SK-N-SH (cell line): ENCODE measurements at regions not wholly inside any gene's neighbourhood (a gene's known extent, or its start where the extent isn't known, plus 50 kb on each side); places are given as distances from the start of the nearest gene placed in this dataset.

Experiments
- CTCF ChIA-PET: fragments of 300-600, 350-600 bp; formaldehyde crosslinking; extraction: SDS; loops from one replicate; lab custom pipeline; 2021; lab: Yijun Ruan, JAX
- POLR2A ChIA-PET: fragments of 350-600 bp; sonication (Branson Sonifier 250); formaldehyde crosslinking; extraction: SDS; loops from one replicate; lab custom pipeline; 2020; ENCODE audit warnings: antibody characterized with exemption, inconsistent platforms; lab: Yijun Ruan, JAX
- DNase-seq: peaks from one replicate; pipeline ENCODE4 v3.0.0; 2012
- H2AFZ ChIP-seq: fragments of 200-600 bp; sonication (generic); 2 replicates; pipeline ENCODE4 v1.8.1; 2016; ENCODE audit warnings: antibody characterized with exemption, mild to moderate bottlenecking, low read depth
- H3F3A ChIP-seq: fragments of 200-600 bp; sonication (generic); replicated peaks from 2 replicates; pipeline ENCODE3; 2016; ENCODE audit warnings: antibody characterized with exemption, mild to moderate bottlenecking; ENCODE audit not compliant: insufficient read depth
- H3K27ac ChIP-seq, 2 experiments: fragments of 200-500 bp in 1 of 2; fragments of 200-600 bp in 1 of 2; sonication (Bioruptor generic) in 1 of 2; sonication (generic), shearing (Covaris generic) in 1 of 2; 2 replicates each; pipeline versions ENCODE4 v1.5.1 to v1.6.1; 2014 to 2016; ENCODE audit warnings: low read depth in 2 of 2, inconsistent platforms in 1 of 2, low read length in 1 of 2, mild to moderate bottlenecking in 1 of 2, mixed read lengths in 1 of 2
- H3K27me3 ChIP-seq: fragments of 200-600 bp; sonication (generic), shearing (Covaris generic); 2 replicates; pipeline ENCODE4 v1.6.1; 2016; ENCODE audit warnings: mixed run types; ENCODE audit not compliant: insufficient read depth
- H3K36me3 ChIP-seq, 2 experiments: fragments of 200-500 bp in 1 of 2; fragments of 200-600 bp in 1 of 2; sonication (Bioruptor generic) in 1 of 2; sonication (generic) in 1 of 2; replicated peaks in 1 of 2; 2 replicates each; pipeline versions ENCODE3 to v1.5.1; 2014 to 2016; ENCODE audit warnings: low read length in 1 of 2, mild to moderate bottlenecking in 1 of 2; ENCODE audit not compliant: insufficient read depth in 2 of 2, control insufficient read depth in 1 of 2
- H3K4me1 ChIP-seq, 2 experiments: fragments of 200-500 bp in 1 of 2; fragments of 200-600 bp in 1 of 2; sonication (Bioruptor generic) in 1 of 2; sonication (generic), shearing (Covaris generic) in 1 of 2; 2 replicates each; pipeline versions ENCODE4 v1.5.1 to v1.6.1; 2014 to 2016; ENCODE audit warnings: low read depth in 1 of 2, low read length in 1 of 2, mixed run types in 1 of 2; ENCODE audit not compliant: insufficient read depth in 2 of 2, control insufficient read depth in 1 of 2
- H3K4me2 ChIP-seq: fragments of 200-600 bp; sonication (generic), shearing (Covaris generic); 2 replicates; pipeline ENCODE4 v1.6.1; 2017; ENCODE audit warnings: mixed run types
- H3K4me3 ChIP-seq, 2 experiments: fragments of 200-500 bp in 1 of 2; fragments of 200-600 bp in 1 of 2; sonication (Bioruptor generic) in 1 of 2; sonication (generic), shearing (Covaris generic) in 1 of 2; 2 replicates each; pipeline versions ENCODE4 v1.5.1 to v1.8.1; 2014 to 2016; ENCODE audit warnings: low read depth in 2 of 2, inconsistent platforms in 1 of 2, low read length in 1 of 2, mild to moderate bottlenecking in 1 of 2, mixed read lengths in 1 of 2, moderate library complexity in 1 of 2
- H3K79me2 ChIP-seq: fragments of 200-600 bp; sonication (generic); 2 replicates; pipeline ENCODE4 v1.8.1; 2017; ENCODE audit warnings: mild to moderate bottlenecking; ENCODE audit not compliant: insufficient read depth
- H3K9ac ChIP-seq: fragments of 200-600 bp; sonication (generic); 2 replicates; pipeline ENCODE4 v1.6.1; 2017; ENCODE audit warnings: mixed run types
- H3K9me2 ChIP-seq: fragments of 200-600 bp; sonication (generic); 2 replicates; pipeline ENCODE4 v1.6.1; 2017; ENCODE audit warnings: mixed run types
- H3K9me3 ChIP-seq: fragments of 200-600 bp; sonication (generic); 2 replicates; pipeline ENCODE4 v1.6.1; 2017; ENCODE audit warnings: mixed run types, mild to moderate bottlenecking, moderate library complexity
- H4K20me1 ChIP-seq: fragments of 200-600 bp; sonication (generic); 2 replicates; pipeline ENCODE4 v1.6.1; 2017; ENCODE audit warnings: mild to moderate bottlenecking, mixed run types; ENCODE audit not compliant: insufficient read depth
- MAX ChIP-seq: IDR thresholded peaks from 2 replicates; pipeline ENCODE4 v1.4.0; 2012; ENCODE audit warnings: low read depth
- MEF2A ChIP-seq: IDR thresholded peaks from 2 replicates; pipeline ENCODE4 v1.4.0; 2012; ENCODE audit warnings: low read depth, borderline replicate concordance
- MXI1 ChIP-seq: IDR thresholded peaks from 2 replicates; pipeline ENCODE4 v1.6.1; 2012; ENCODE audit warnings: mild to moderate bottlenecking, low read depth, low read length, improper control_type of control experiment
- NRF1 ChIP-seq: IDR thresholded peaks from 2 replicates; pipeline ENCODE4 v1.6.1; 2012; ENCODE audit warnings: low read depth, mild to moderate bottlenecking, low read length
- PBX3 ChIP-seq: IDR thresholded peaks from 2 replicates; pipeline ENCODE4; 2012
- POLR2AphosphoS5 ChIP-seq: IDR thresholded peaks from 2 replicates; pipeline ENCODE4 v1.6.1; 2012; ENCODE audit warnings: low read depth, low read length
- RAD21 ChIP-seq: IDR thresholded peaks from 2 replicates; pipeline ENCODE4 v1.6.1; 2012; ENCODE audit warnings: mild to moderate bottlenecking, low read length
- REST ChIP-seq: IDR thresholded peaks from 2 replicates; pipeline ENCODE4 v1.6.1; 2012; ENCODE audit warnings: mild to moderate bottlenecking, low read depth, low read length, moderate library complexity
- SIN3A ChIP-seq: IDR thresholded peaks from 2 replicates; pipeline ENCODE4 v1.6.1; 2012; ENCODE audit warnings: low read depth, mild to moderate bottlenecking, low read length, moderate library complexity, borderline replicate concordance
- TCF12 ChIP-seq: IDR thresholded peaks from 2 replicates; pipeline ENCODE4 v1.4.0; 2012
- USF1 ChIP-seq: IDR thresholded peaks from 2 replicates; pipeline ENCODE4 v1.4.0; 2012; ENCODE audit warnings: low read depth, borderline replicate concordance
- USF2 ChIP-seq: fragments of 150-350 bp; IDR thresholded peaks from 2 replicates; pipeline ENCODE4 v1.6.1; 2017; ENCODE audit warnings: antibody characterized with exemption, low read length, low read depth, borderline replicate concordance
- WGBS: methylation state at CpG from one replicate; pipeline ENCODE4 v1.1.6; 2017; ENCODE audit warnings: low lambda C conversion rate; 5-methylcytosine and 5-hydroxymethylcytosine counted together

- ChIA-PET CTCF (no interaction called here), POLR2A (no interaction called here)
These were observed 1308.5 kb downstream of the PLA2G4A start for GRCh38 chr1:188137221-188137620.

More at GRCh38 chr1:188137221-188137620, 1308.5 kb downstream of the PLA2G4A start:
- Histone ChIP-seq H3K79me2 (no peaks in the 10 kb centered on the region), H4K20me1 (no peaks in the 10 kb centered on the region), H3K9me3 (no peaks in the 10 kb centered on the region), H3K4me2 (no peak overlapping the region), H3K36me3 (no peaks in the 10 kb centered on the region), H3K4me3 (no peak overlapping the region), H3K4me1 (peaks cover 0 to 2% of the 10 kb centered on the region in 2 experiments; a peak in 2 of 4 replicates), H3K9me2 (no peaks in the 10 kb centered on the region), H3K27ac (no peak overlapping the region), H3K9ac (no peak overlapping the region), H3F3A (no peaks in the 10 kb centered on the region), H2AFZ (no peak overlapping the region), H3K27me3 (no peaks in the 10 kb centered on the region)
- no peak for DNase-seq
- WGBS = 71% methylated on average over 2 of the region's 2 CpGs
- TF ChIP-seq TCF12 (no peak), MEF2A (no peak), REST (no peak), POLR2AphosphoS5 (no peak), MXI1 (no peak), NRF1 (no peak), MAX (no peak), PBX3 (no peak), USF2 (no peak), RAD21 (no peak), SIN3A (no peak), USF1 (no peak)
